ENCODE measurements at regions not wholly inside any gene's neighbourhood (a gene's known extent, or its start where the extent isn't known, plus 50 kb on each side); places are given as distances from the start of the nearest gene placed in this dataset.

GRCh38 chr5:110094109-110094508 is 404.4 kb downstream of the MAN2A1 start:
- no peaks in the 10 kb centered on the region for H3F3A ChIP-seq (ENCODE audit: insufficient read depth, low read length)
- no peaks in the 10 kb centered on the region for H3K9me2 ChIP-seq (ENCODE audit: low read depth, low read length)
- H3K4me2 ChIP-seq (ENCODE audit: low read length): no peak overlapping the region
- H3K4me1 ChIP-seq (ENCODE audit: insufficient read depth, low read length, severe bottlenecking): peaks cover 6% of the 10 kb centered on the region
- H3K9ac ChIP-seq (ENCODE audit: low read length): no peak overlapping the region
- H3K4me3 ChIP-seq (ENCODE audit: low read depth, low read length, poor library complexity, severe bottlenecking): no peak overlapping the region
- H3K27ac ChIP-seq (ENCODE audit: low read depth, low read length, poor library complexity, severe bottlenecking): no peak overlapping the region
- no peaks in the 10 kb centered on the region for H3K9me3 ChIP-seq (ENCODE audit: low read length)
- no peaks in the 10 kb centered on the region for H3K27me3 ChIP-seq (ENCODE audit: insufficient read depth, low read length)
- no peak overlapping the region for H2AFZ ChIP-seq (ENCODE audit: low read length)
- no peaks in the 10 kb centered on the region for H3K79me2 ChIP-seq (ENCODE audit: insufficient read depth, low read length)
- 0 out of 2 replicates have a peak, but pooled peaks cover 7% of the 10 kb centered on the region for H3K36me3 ChIP-seq (ENCODE audit: insufficient read depth, low read length)
- TF ChIP-seq EZH2 (IDR thresholded peaks at IDR 0.05; ENCODE audit: borderline replicate concordance, low read length): no peak
- TF ChIP-seq, protein P1, sequence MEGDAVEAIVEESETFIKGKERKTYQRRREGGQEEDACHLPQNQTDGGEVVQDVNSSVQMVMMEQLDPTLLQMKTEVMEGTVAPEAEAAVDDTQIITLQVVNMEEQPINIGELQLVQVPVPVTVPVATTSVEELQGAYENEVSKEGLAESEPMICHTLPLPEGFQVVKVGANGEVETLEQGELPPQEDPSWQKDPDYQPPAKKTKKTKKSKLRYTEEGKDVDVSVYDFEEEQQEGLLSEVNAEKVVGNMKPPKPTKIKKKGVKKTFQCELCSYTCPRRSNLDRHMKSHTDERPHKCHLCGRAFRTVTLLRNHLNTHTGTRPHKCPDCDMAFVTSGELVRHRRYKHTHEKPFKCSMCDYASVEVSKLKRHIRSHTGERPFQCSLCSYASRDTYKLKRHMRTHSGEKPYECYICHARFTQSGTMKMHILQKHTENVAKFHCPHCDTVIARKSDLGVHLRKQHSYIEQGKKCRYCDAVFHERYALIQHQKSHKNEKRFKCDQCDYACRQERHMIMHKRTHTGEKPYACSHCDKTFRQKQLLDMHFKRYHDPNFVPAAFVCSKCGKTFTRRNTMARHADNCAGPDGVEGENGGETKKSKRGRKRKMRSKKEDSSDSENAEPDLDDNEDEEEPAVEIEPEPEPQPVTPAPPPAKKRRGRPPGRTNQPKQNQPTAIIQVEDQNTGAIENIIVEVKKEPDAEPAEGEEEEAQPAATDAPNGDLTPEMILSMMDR (IDR thresholded peaks at IDR 0.05; ENCODE audit: low read length): no peak
- no peaks in the 10 kb centered on the region for H4K20me1 ChIP-seq (ENCODE audit: insufficient read depth, low read length)

DNA sequence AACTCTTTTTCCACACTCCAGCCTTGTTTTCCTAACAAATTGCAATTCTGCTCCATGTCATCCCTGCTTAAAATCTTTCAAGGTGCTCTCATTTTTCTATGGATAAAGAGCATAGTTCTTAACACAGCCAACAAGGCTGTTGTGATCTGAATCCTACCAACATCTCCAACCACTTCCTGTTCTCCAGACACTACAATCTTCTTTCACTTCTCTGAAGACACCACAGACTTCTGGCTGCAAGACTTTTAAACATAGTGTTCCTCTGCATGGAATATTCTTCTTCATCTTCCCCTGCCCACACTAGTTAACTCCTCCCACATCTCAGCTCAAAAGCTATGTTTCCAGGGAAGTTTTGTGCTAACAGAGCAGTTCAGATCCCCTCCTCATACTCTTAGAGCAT is 404.8 kb downstream of the MAN2A1 start:
- no peaks in the 10 kb centered on the region for H3K9me3 ChIP-seq (ENCODE audit: low read length)
- no peak overlapping the region for H3K27ac ChIP-seq (ENCODE audit: low read depth, low read length, poor library complexity, severe bottlenecking)
- no peak for TF ChIP-seq EZH2 (IDR thresholded peaks at IDR 0.05; ENCODE audit: borderline replicate concordance, low read length)
- TF ChIP-seq, protein P1 (IDR thresholded peaks at IDR 0.05; ENCODE audit: low read length): no peak
- no peaks in the 10 kb centered on the region for H3K9me2 ChIP-seq (ENCODE audit: low read depth, low read length)
- no peaks in the 10 kb centered on the region for H3K27me3 ChIP-seq (ENCODE audit: insufficient read depth, low read length)
- no peaks in the 10 kb centered on the region for H3F3A ChIP-seq (ENCODE audit: insufficient read depth, low read length)
- H3K4me2 ChIP-seq (ENCODE audit: low read length): no peak overlapping the region
- peaks cover 3% of the 10 kb centered on the region for H3K4me1 ChIP-seq (ENCODE audit: insufficient read depth, low read length, severe bottlenecking)
- H4K20me1 ChIP-seq (ENCODE audit: insufficient read depth, low read length): no peaks in the 10 kb centered on the region
- H3K79me2 ChIP-seq (ENCODE audit: insufficient read depth, low read length): no peaks in the 10 kb centered on the region
- no peak overlapping the region for H2AFZ ChIP-seq (ENCODE audit: low read length)
- H3K4me3 ChIP-seq (ENCODE audit: low read depth, low read length, poor library complexity, severe bottlenecking): no peak overlapping the region
- no peak overlapping the region for H3K9ac ChIP-seq (ENCODE audit: low read length)
- H3K36me3 ChIP-seq (ENCODE audit: insufficient read depth, low read length): 0 out of 2 replicates have a peak, but pooled peaks cover 7% of the 10 kb centered on the region

- no peak overlapping the region for H3K9ac ChIP-seq (ENCODE audit: low read length)
- H2AFZ ChIP-seq (ENCODE audit: low read length): no peak overlapping the region
- H3F3A ChIP-seq (ENCODE audit: insufficient read depth, low read length): no peaks in the 10 kb centered on the region
- H4K20me1 ChIP-seq (ENCODE audit: insufficient read depth, low read length): no peaks in the 10 kb centered on the region
- no peak overlapping the region for H3K27ac ChIP-seq (ENCODE audit: low read depth, low read length, poor library complexity, severe bottlenecking)
- H3K36me3 ChIP-seq (ENCODE audit: insufficient read depth, low read length): 0 out of 2 replicates have a peak, but pooled peaks cover 7% of the 10 kb centered on the region
- no peak overlapping the region for H3K4me2 ChIP-seq (ENCODE audit: low read length)
- no peaks in the 10 kb centered on the region for H3K9me3 ChIP-seq (ENCODE audit: low read length)
- H3K79me2 ChIP-seq (ENCODE audit: insufficient read depth, low read length): no peaks in the 10 kb centered on the region
- TF ChIP-seq EZH2 (IDR thresholded peaks at IDR 0.05; ENCODE audit: borderline replicate concordance, low read length): no peak
- TF ChIP-seq, protein P1 (IDR thresholded peaks at IDR 0.05; ENCODE audit: low read length): no peak
- no peak overlapping the region for H3K4me3 ChIP-seq (ENCODE audit: low read depth, low read length, poor library complexity, severe bottlenecking)
- no peaks in the 10 kb centered on the region for H3K9me2 ChIP-seq (ENCODE audit: low read depth, low read length)
- peaks cover 3% of the 10 kb centered on the region for H3K4me1 ChIP-seq (ENCODE audit: insufficient read depth, low read length, severe bottlenecking)
- no peaks in the 10 kb centered on the region for H3K27me3 ChIP-seq (ENCODE audit: insufficient read depth, low read length)
These were observed 406.7 kb downstream of the MAN2A1 start for GRCh38 chr5:110096419-110096818.

All from OCI-LY1 (cell line).